ENCODE measurements at regions not wholly inside any gene's neighbourhood (a gene's known extent, or its start where the extent isn't known, plus 50 kb on each side); places are given as distances from the start of the nearest gene placed in this dataset.

DNA sequence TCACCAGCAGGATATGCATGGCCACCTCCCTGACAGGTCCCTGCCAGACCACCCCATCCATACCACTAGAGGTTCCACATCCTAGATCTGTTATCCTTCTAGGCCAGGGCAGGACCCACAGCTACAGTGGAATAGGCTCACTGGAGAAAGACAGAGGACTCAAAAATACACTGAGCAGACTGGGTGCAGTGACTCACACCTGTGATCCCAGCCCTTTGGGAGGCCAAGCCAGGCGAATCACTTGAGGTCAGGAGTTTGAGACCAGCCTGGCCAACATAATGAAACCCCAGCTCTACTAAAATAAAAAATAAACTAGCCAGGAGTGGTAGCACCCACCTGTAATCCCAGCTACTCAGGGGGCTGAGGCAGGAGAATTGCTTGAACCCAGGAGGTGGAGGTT lies 56.5 kb upstream of the TESK1 start:
- Mint-ChIP-seq H3K36me3 (peaks cover 18% of the 10 kb centered on the region), H3K9me3 (no peaks in the 10 kb centered on the region), H3K27ac (no peak overlapping the region), H3K4me3 (no peak overlapping the region), H3K27me3 (ENCODE audit: insufficient read depth, low read depth) (peaks cover 5% of the 10 kb centered on the region), H3K4me1 (no peaks in the 10 kb centered on the region)
- Histone ChIP-seq H3K9me3 (ENCODE audit: low read depth) (no peaks in the 10 kb centered on the region), H3K9ac (no peak overlapping the region), H4K20me1 (ENCODE audit: low read depth) (no peaks in the 10 kb centered on the region), H3K27ac (no peak overlapping the region), H3K79me2 (ENCODE audit: low read depth) (no peaks in the 10 kb centered on the region), H3K4me1 (peaks cover 4% of the 10 kb centered on the region), H2AFZ (replicated peaks) (no peak overlapping the region), H3K36me3 (no peaks in the 10 kb centered on the region), H3F3A (ENCODE audit: low read depth) (no peaks in the 10 kb centered on the region), H3K4me2 (no peak overlapping the region), H3K4me3 (no peak overlapping the region), H3K27me3 (no peaks in the 10 kb centered on the region)
- DNase-seq (ENCODE audit: low spot score), result no peak
- TF ChIP-seq EZH2phosphoT487 (IDR thresholded peaks at IDR 0.05) (no peak), EZH2 (IDR thresholded peaks at IDR 0.05) (no peak)
- TF ChIP-seq, protein P1, sequence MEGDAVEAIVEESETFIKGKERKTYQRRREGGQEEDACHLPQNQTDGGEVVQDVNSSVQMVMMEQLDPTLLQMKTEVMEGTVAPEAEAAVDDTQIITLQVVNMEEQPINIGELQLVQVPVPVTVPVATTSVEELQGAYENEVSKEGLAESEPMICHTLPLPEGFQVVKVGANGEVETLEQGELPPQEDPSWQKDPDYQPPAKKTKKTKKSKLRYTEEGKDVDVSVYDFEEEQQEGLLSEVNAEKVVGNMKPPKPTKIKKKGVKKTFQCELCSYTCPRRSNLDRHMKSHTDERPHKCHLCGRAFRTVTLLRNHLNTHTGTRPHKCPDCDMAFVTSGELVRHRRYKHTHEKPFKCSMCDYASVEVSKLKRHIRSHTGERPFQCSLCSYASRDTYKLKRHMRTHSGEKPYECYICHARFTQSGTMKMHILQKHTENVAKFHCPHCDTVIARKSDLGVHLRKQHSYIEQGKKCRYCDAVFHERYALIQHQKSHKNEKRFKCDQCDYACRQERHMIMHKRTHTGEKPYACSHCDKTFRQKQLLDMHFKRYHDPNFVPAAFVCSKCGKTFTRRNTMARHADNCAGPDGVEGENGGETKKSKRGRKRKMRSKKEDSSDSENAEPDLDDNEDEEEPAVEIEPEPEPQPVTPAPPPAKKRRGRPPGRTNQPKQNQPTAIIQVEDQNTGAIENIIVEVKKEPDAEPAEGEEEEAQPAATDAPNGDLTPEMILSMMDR (IDR thresholded peaks at IDR 0.05), result no peak

DNA sequence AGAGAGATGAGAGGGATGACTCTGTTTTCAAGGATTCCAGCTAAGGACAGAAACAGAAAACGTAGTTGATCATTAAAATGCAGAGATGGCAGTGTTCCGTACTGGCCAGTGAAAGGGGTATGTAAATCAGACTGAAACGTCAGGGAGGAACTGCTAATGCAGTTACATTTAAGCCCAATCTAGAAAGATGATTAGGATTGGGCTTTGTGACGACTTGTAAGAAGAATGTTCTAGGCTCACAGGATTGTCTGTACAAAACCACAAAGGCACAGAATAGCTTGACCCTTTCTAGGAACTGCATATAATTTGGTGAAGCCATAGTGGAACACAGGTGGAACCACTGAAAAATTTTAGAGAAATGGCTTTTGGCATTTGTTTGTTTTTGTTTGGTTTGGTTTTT lies 55.6 kb upstream of the TESK1 start:
- Histone ChIP-seq H4K20me1 (ENCODE audit: low read depth) (no peaks in the 10 kb centered on the region), H3K9me3 (ENCODE audit: low read depth) (no peaks in the 10 kb centered on the region), H3K4me2 (no peak overlapping the region), H3F3A (ENCODE audit: low read depth) (no peaks in the 10 kb centered on the region), H3K4me1 (peaks cover 6% of the 10 kb centered on the region), H3K9ac (no peak overlapping the region), H2AFZ (replicated peaks) (no peak overlapping the region), H3K27me3 (no peaks in the 10 kb centered on the region), H3K27ac (no peak overlapping the region), H3K36me3 (no peaks in the 10 kb centered on the region), H3K4me3 (no peak overlapping the region), H3K79me2 (ENCODE audit: low read depth) (no peaks in the 10 kb centered on the region)
- no peak for TF ChIP-seq EZH2 (IDR thresholded peaks at IDR 0.05)
- TF ChIP-seq EZH2phosphoT487 (IDR thresholded peaks at IDR 0.05), result no peak
- no peak overlapping the region for H3K27ac Mint-ChIP-seq
- no peaks in the 10 kb centered on the region for H3K4me1 Mint-ChIP-seq
- no peak for DNase-seq (ENCODE audit: low spot score)
- no peak overlapping the region for H3K4me3 Mint-ChIP-seq
- H3K27me3 Mint-ChIP-seq (ENCODE audit: insufficient read depth, low read depth), result peaks cover 5% of the 10 kb centered on the region
- no peaks in the 10 kb centered on the region for H3K9me3 Mint-ChIP-seq
- H3K36me3 Mint-ChIP-seq, result peaks cover 14% of the 10 kb centered on the region

DNA sequence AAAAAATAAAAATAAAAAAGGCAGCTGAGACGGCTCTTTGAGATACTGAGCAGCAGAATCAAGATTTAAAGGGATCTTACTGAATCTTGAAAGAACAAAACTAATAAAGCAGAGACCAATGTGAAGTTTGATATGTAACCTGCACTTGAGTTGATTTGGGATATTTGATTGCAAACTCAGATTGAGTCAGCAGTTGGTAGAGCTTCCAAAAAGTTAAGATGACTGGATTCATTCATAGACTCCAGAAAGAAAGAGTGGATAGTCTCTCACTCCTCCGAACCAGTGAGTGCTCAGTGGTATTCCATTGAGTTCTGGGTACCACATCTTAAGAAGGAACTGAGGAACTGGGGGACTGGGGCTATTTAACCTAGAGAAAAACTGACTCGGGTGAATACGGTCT lies 52.7 kb upstream of the TESK1 start:
- Histone ChIP-seq H3K4me3 (no peak overlapping the region), H3K4me2 (no peak overlapping the region), H3K36me3 (no peaks in the 10 kb centered on the region), H3K9ac (no peak overlapping the region), H3K27me3 (no peaks in the 10 kb centered on the region), H3K4me1 (peaks cover 6% of the 10 kb centered on the region), H2AFZ (replicated peaks) (no peak overlapping the region), H3K9me3 (ENCODE audit: low read depth) (no peaks in the 10 kb centered on the region), H3K79me2 (ENCODE audit: low read depth) (no peaks in the 10 kb centered on the region), H3F3A (ENCODE audit: low read depth) (no peaks in the 10 kb centered on the region), H4K20me1 (ENCODE audit: low read depth) (no peaks in the 10 kb centered on the region), H3K27ac (no peak overlapping the region)
- Mint-ChIP-seq H3K4me3 (no peak overlapping the region), H3K27me3 (ENCODE audit: insufficient read depth, low read depth) (peaks cover 5% of the 10 kb centered on the region), H3K9me3 (no peaks in the 10 kb centered on the region), H3K36me3 (peaks cover 11% of the 10 kb centered on the region), H3K27ac (no peak overlapping the region), H3K4me1 (no peaks in the 10 kb centered on the region)
- no peak for DNase-seq (ENCODE audit: low spot score)
- TF ChIP-seq, protein P1 (IDR thresholded peaks at IDR 0.05), result no peak
- TF ChIP-seq EZH2 (IDR thresholded peaks at IDR 0.05) (no peak), EZH2phosphoT487 (IDR thresholded peaks at IDR 0.05) (no peak)

DNA sequence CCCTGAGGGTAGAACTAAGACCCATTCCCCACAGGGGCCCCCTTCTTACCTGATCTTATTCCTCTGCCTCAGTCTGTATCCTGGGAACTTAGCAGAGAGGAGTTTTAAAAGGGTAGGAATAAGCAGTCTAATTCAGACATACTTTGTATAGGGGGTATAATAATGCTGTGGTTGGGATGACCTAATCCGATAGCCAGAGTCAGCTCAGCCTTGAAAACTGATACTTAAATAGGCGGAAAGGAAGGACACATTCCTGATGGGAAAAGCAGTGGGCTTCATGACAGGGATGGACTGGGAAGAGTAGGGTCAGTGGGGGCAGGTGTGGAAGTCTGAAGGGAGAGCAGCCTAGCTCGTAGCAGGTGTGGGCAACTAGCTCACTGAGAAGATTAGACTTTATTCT lies 52.2 kb upstream of the TESK1 start:
- Histone ChIP-seq H3K4me1 (peaks cover 6% of the 10 kb centered on the region), H3K36me3 (no peaks in the 10 kb centered on the region), H3K79me2 (ENCODE audit: low read depth) (no peaks in the 10 kb centered on the region), H3K27ac (no peak overlapping the region), H3K27me3 (no peaks in the 10 kb centered on the region), H3K4me3 (no peak overlapping the region), H3K4me2 (no peak overlapping the region), H4K20me1 (ENCODE audit: low read depth) (no peaks in the 10 kb centered on the region), H2AFZ (replicated peaks) (no peak overlapping the region), H3K9me3 (ENCODE audit: low read depth) (no peaks in the 10 kb centered on the region), H3K9ac (no peak overlapping the region), H3F3A (ENCODE audit: low read depth) (no peaks in the 10 kb centered on the region)
- Mint-ChIP-seq H3K4me1 (no peaks in the 10 kb centered on the region), H3K27me3 (ENCODE audit: insufficient read depth, low read depth) (peaks cover 3% of the 10 kb centered on the region), H3K27ac (no peak overlapping the region), H3K4me3 (no peak overlapping the region), H3K9me3 (no peaks in the 10 kb centered on the region), H3K36me3 (peaks cover 8% of the 10 kb centered on the region)
- no peak for TF ChIP-seq EZH2 (IDR thresholded peaks at IDR 0.05)
- TF ChIP-seq EZH2phosphoT487 (IDR thresholded peaks at IDR 0.05), result no peak
- TF ChIP-seq, protein P1 (IDR thresholded peaks at IDR 0.05), result no peak
- no peak for DNase-seq (ENCODE audit: low spot score)

Measured in neural progenitor cell (in vitro differentiated cells).